K562 (cell line): ENCODE measurements at regions not wholly inside any gene's neighbourhood (a gene's known extent, or its start where the extent isn't known, plus 50 kb on each side); places are given as distances from the start of the nearest gene placed in this dataset.

Experiments
- ATAC-seq: fragments of 200-7000 bp; cut with Tn5 transposase; 3 replicates; pipeline ENCODE4 v1.9.1; 2020; ENCODE audit warnings: moderate library complexity
- BruUV-seq: library from RNA; stranded (reverse); fragments of 400-500 nt; replicated peaks from 2 replicates; lab custom pipeline; 2021; lab: Mats Ljungman, UMichigan
- CTCF ChIA-PET: fragments of 300-600 bp; formaldehyde crosslinking; extraction: SDS; loops from one replicate; lab custom pipeline; 2021; ENCODE audit warnings: low intra/inter-chr PET ratio; lab: Yijun Ruan, JAX
- POLR2A ChIA-PET: fragments of 300-600, 350-650 bp; sonication (Branson Sonifier 250); formaldehyde crosslinking; extraction: SDS; loops from one replicate; lab custom pipeline; 2021; ENCODE audit warnings: antibody characterized with exemption, inconsistent platforms; lab: Yijun Ruan, JAX
- DNase-seq, 4 experiments: peaks; one replicate each; pipeline versions ENCODE4 v3.0.0 to v3.0.0-alpha.2; 2011 to 2018; ENCODE audit warnings: low spot score in 3 of 4, mixed read lengths in 3 of 4; ENCODE audit errors: extremely low read depth in 1 of 4
- FAIRE-seq: peaks from 2 replicates; lab custom pipeline; 2011; peaks lifted over from hg19 to GRCh38; lab: Jason Lieb, UNC
- H2AFZ ChIP-seq: 2 replicates; pipeline ENCODE4 v1.6.0; 2011; ENCODE audit warnings: low read depth, low read length, control low read depth, inconsistent platforms
- H3K27ac ChIP-seq: fragments of 200-600 bp; 3 replicates; pipeline ENCODE4 v1.8.0; 2011; ENCODE audit warnings: low read depth, mild to moderate bottlenecking, control low read depth, inconsistent platforms, low read length, moderate library complexity, mixed read lengths; ENCODE audit errors: extremely low read depth
- H3K27me3 ChIP-seq, 2 experiments: fragments of 300-600 bp in 1 of 2; 2 replicates in 1 of 2; 3 replicates in 1 of 2; pipeline versions ENCODE4 v1.6.0 to v1.8.0; 2011; ENCODE audit warnings: inconsistent platforms in 2 of 2, low read length in 2 of 2, mild to moderate bottlenecking in 1 of 2, mixed read lengths in 1 of 2, moderate library complexity in 1 of 2; ENCODE audit not compliant: control insufficient read depth in 2 of 2, insufficient read depth in 2 of 2
- H3K36me3 ChIP-seq: fragments of 300-600 bp; 3 replicates; pipeline ENCODE4 v1.8.0; 2011; ENCODE audit warnings: mild to moderate bottlenecking, low read length, inconsistent platforms; ENCODE audit not compliant: control insufficient read depth, insufficient read depth
- H3K4me1 ChIP-seq, 2 experiments: fragments of 200-600 bp in 1 of 2; replicated peaks in 1 of 2; 2 replicates in 1 of 2; 3 replicates in 1 of 2; pipeline versions ENCODE4 v1.5.1 to v1.8.0; 2011; ENCODE audit warnings: inconsistent platforms in 2 of 2, low read length in 2 of 2, mild to moderate bottlenecking in 1 of 2, mixed read lengths in 1 of 2, moderate library complexity in 1 of 2; ENCODE audit not compliant: control insufficient read depth in 2 of 2, insufficient read depth in 2 of 2
- H3K4me2 ChIP-seq: 2 replicates; pipeline ENCODE4 v1.6.1; 2011; ENCODE audit warnings: low read length, control low read depth, inconsistent platforms, mixed read lengths; ENCODE audit not compliant: insufficient read depth
- H3K4me3 ChIP-seq: fragments of 200-600 bp; sonication (generic), shearing (Covaris generic); 2 replicates; pipeline ENCODE4 v1.5.1; 2016; ENCODE audit warnings: control low read depth, inconsistent platforms
- H3K79me2 ChIP-seq: fragments of 200-600 bp; 3 replicates; pipeline ENCODE4 v1.8.0; 2011; ENCODE audit warnings: low read length, inconsistent platforms; ENCODE audit not compliant: control insufficient read depth, insufficient read depth
- H3K9ac ChIP-seq, 2 experiments: 2 replicates each; pipeline versions ENCODE4 v1.6.0 to v1.6.1; 2011; ENCODE audit warnings: low read depth in 2 of 2, low read length in 2 of 2, control low read depth in 1 of 2, inconsistent platforms in 1 of 2, mild to moderate bottlenecking in 1 of 2, mixed read lengths in 1 of 2; ENCODE audit not compliant: insufficient read depth in 1 of 2
- H3K9me1 ChIP-seq: one replicate; pipeline ENCODE4 v1.6.0; 2011; ENCODE audit warnings: inconsistent platforms, mild to moderate bottlenecking, low read length, moderate library complexity; ENCODE audit not compliant: control insufficient read depth, insufficient read depth
- H3K9me3 ChIP-seq: replicated peaks from 2 replicates; pipeline ENCODE4 v1.5.1; 2011; ENCODE audit warnings: low read depth, low read length, inconsistent platforms; ENCODE audit not compliant: control insufficient read depth, insufficient read depth
- H4K20me1 ChIP-seq: replicated peaks from 2 replicates; pipeline ENCODE4 v1.6.1; 2011; ENCODE audit warnings: low read length, inconsistent platforms, mixed read lengths; ENCODE audit not compliant: control insufficient read depth, insufficient read depth
- ARID3A ChIP-seq: IDR thresholded peaks from 2 replicates; pipeline ENCODE4 v1.6.1; 2012; ENCODE audit warnings: low read depth, low read length, improper control_type of control experiment, borderline replicate concordance
- ELK3 ChIP-seq: fragments of 450-650 bp; formaldehyde crosslinking; IDR thresholded peaks from 2 replicates; pipeline ENCODE4 v1.4.0; 2020; ENCODE audit warnings: mild to moderate bottlenecking
- NCOA4 ChIP-seq: fragments of 450-650 bp; IDR thresholded peaks from 2 replicates; pipeline ENCODE4 v1.6.1; 2018; ENCODE audit warnings: mild to moderate bottlenecking; ENCODE audit not compliant: partially characterized antibody
- NFXL1 ChIP-seq: fragments of 450-650 bp; formaldehyde crosslinking; IDR thresholded peaks from 2 replicates; pipeline ENCODE4 v1.4.0; 2021; ENCODE audit warnings: mild to moderate bottlenecking
- SAFB2 ChIP-seq: fragments of 200-400 bp; formaldehyde crosslinking; IDR thresholded peaks from 2 replicates; pipeline ENCODE4 v1.6.1; 2018; ENCODE audit warnings: borderline replicate concordance, low read length, low read depth, moderate library complexity; ENCODE audit not compliant: severe bottlenecking
- SPI1 ChIP-seq: IDR thresholded peaks from 2 replicates; pipeline ENCODE4 v1.6.1; 2011; ENCODE audit warnings: low read depth, low read length, control low read depth, borderline replicate concordance
- ZBTB26 ChIP-seq: fragments of 450-650 bp; formaldehyde crosslinking; IDR thresholded peaks from 2 replicates; pipeline ENCODE4 v1.4.0; 2022; ENCODE audit warnings: missing genetic modification characterization
- ZNF133 ChIP-seq: fragments of 250-450 bp; sonication (Bioruptor Pico); IDR thresholded peaks from 2 replicates; pipeline ENCODE4 v1.4.0; 2020; ENCODE audit warnings: mild to moderate bottlenecking
- ZNF282 ChIP-seq: sonication (generic); formaldehyde crosslinking; IDR thresholded peaks from 2 replicates; pipeline ENCODE4 v1.8.1; 2023; ENCODE audit warnings: missing genetic modification reagents
- ZNF780A ChIP-seq: fragments of 250-450 bp; sonication (Bioruptor Pico); IDR thresholded peaks from 2 replicates; pipeline ENCODE4 v1.5.0; 2021; ENCODE audit warnings: mild to moderate bottlenecking
- WGBS: fragments of 100-300 bp; shearing (Covaris generic); methylation state at CpG from one replicate; pipeline ENCODE4 v1.1.6; 2016; ENCODE audit warnings: low coverage, mixed read lengths; ENCODE audit not compliant: insufficient coverage; ENCODE audit errors: missing lambda C conversion rate; 5-methylcytosine and 5-hydroxymethylcytosine counted together
- in situ Hi-C: fragments of 300-500 bp; cut with MboI; formaldehyde crosslinking; loops from 4 replicates; pipeline ENCODE4 v1.15.0; 2018; ENCODE audit warnings: inconsistent platforms, mixed read lengths
- intact Hi-C: fragments of 100-400 bp; cut with micrococcal nuclease; formaldehyde crosslinking; loops from 2 replicates; pipeline ENCODE4 v1.14.2; 2022

- WGBS, result 77% methylated on average over 4 of the region's 4 CpGs
- Histone ChIP-seq H3K79me2 (peaks cover 7% of the 10 kb centered on the region), H3K27me3 (no peaks in the 10 kb centered on the region), H4K20me1 (no peaks in the 10 kb centered on the region), H3K9me3 (no peaks in the 10 kb centered on the region), H3K4me3 (no peak overlapping the region), H3K9me1 (no peaks in the 10 kb centered on the region), H3K27ac (no peak overlapping the region), H2AFZ (no peak overlapping the region), H3K4me2 (no peak overlapping the region), H3K4me1 (peaks cover 12 to 21% of the 10 kb centered on the region in 2 experiments), H3K36me3 (no peaks in the 10 kb centered on the region), H3K9ac (peak overlapping the region in 1 of 2 experiments; percentile 48; a peak in 1 of 4 replicates)
- FAIRE-seq, result no peak
- no TSS peak for BruUV-seq
- ChIA-PET CTCF (no interaction called here), POLR2A (no interaction called here)
- DNase-seq, result no peak
- in situ Hi-C loops, result no loop called here
- no peak for ATAC-seq
- intact Hi-C loops, result no loop called here
- TF ChIP-seq ZNF780A (CRISPR knock-in tag) (no peak), NCOA4 (no peak), NFXL1 (CRISPR knock-in tag) (no peak), ZNF282 (no peak), SPI1 (no peak), SAFB2 (no peak), ELK3 (CRISPR knock-in tag) (no peak), ZNF133 (CRISPR knock-in tag) (no peak), ARID3A (no peak), ZBTB26 (CRISPR knock-in tag) (no peak)
These were observed 59.1 kb upstream of the PTGR2 start for GRCh38 chr14:73792481-73792880.
